ENCODE measurements at regions not wholly inside any gene's neighbourhood (a gene's known extent, or its start where the extent isn't known, plus 50 kb on each side); places are given as distances from the start of the nearest gene placed in this dataset.
A peak's percentile ranks its signal among the peaks of the same experiment; 100 is the strongest.

DNA sequence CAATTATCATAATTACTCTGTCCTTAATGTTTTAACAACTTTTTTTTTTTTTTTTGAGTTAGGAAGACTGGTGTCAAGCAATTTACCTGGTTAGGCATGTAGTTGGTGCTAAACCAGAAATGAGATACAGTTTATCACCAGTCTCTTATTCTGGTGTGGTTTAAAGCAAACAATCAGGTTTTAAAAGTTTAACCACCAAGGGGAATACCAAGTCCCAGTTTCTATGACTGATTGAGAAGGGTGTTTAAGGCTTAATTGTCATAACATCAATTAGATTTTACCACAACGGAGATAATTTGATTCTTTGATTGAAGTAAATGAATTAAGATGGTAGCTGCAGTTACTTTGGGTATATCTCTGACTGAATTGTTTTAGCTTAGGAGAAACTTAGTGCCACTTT lies 197.8 kb downstream of the TFAP2B start:
- Histone ChIP-seq H3K4me2 (ENCODE audit: control insufficient read depth, insufficient read depth) (no peak overlapping the region), H3K79me2 (ENCODE audit: control insufficient read depth, insufficient read depth, low read length) (no peaks in the 10 kb centered on the region), H4K20me1 (ENCODE audit: control insufficient read depth, insufficient read depth) (no peaks in the 10 kb centered on the region), H3K9ac (ENCODE audit: control insufficient read depth, insufficient read depth, low read length) (no peak overlapping the region), H3K36me3 (ENCODE audit: control insufficient read depth in 2 of 2, insufficient read depth in 2 of 2, low read length in 1 of 2) (no peaks in the 10 kb centered on the region), H2AFZ (ENCODE audit: control insufficient read depth, low read depth, low read length) (no peak overlapping the region), H3K4me1 (ENCODE audit: control insufficient read depth, insufficient read depth, low read length) (no peaks in the 10 kb centered on the region), H3K9me3 (replicated peaks; ENCODE audit: control insufficient read depth, insufficient read depth, low read length) (no peaks in the 10 kb centered on the region), H3K27me3 (replicated peaks in 1 of 2; ENCODE audit: control insufficient read depth in 2 of 2, insufficient read depth in 2 of 2, low read length in 1 of 2) (no peaks in the 10 kb centered on the region), H3K4me3 (no peak overlapping the region), H3K27ac (ENCODE audit: control insufficient read depth, insufficient read depth) (no peak overlapping the region)
- no peak for DNase-seq (ENCODE audit: low read depth, low spot score)
- ChIA-PET RAD21 (ENCODE audit: unreplicated experiment) (no interaction called here), SMC1A (ENCODE audit: uncharacterized antibody, unreplicated experiment) (no interaction called here), CTCF (interaction anchor here (0.6 to 0.7 kb wide), 2 partner anchors 10 to 22 kb away, joined by 3 read pairs; no protein-coding TSS in a partner anchor), POLR2A (no interaction called here)
- in situ Hi-C loops (cut with MboI), result no loop called here
- intact Hi-C loops (cut with micrococcal nuclease; ENCODE audit: unreplicated experiment), result no loop called here
- BruUV-seq (replicated peaks), result no TSS peak
- WGBS (ENCODE audit: insufficient coverage, insufficient replicate concordance, low lambda C conversion rate, missing lambda C conversion rate), result 52% methylated on average over 1 of the region's 1 CpG
- TF ChIP-seq SUPT20H (IDR thresholded peaks at IDR 0.05; ENCODE audit: borderline replicate concordance, control insufficient read depth, low read depth, low read length) (no peak), MTA2 (IDR thresholded peaks at IDR 0.05; ENCODE audit: low read depth) (peak; percentile 89), RELB (IDR thresholded peaks at IDR 0.05; ENCODE audit: low read depth) (0 out of 2 replicates have a peak, but pooled peaks have one; percentile 24)
- no peak for FAIRE-seq
- peak; percentile 84 for ATAC-seq

- no peaks in the 10 kb centered on the region for H4K20me1 ChIP-seq (ENCODE audit: control insufficient read depth, insufficient read depth)
- H3K27ac ChIP-seq (ENCODE audit: control insufficient read depth, insufficient read depth), result no peak overlapping the region
- H3K27me3 ChIP-seq (replicated peaks in 1 of 2; ENCODE audit: control insufficient read depth in 2 of 2, insufficient read depth in 2 of 2, low read length in 1 of 2), result no peaks in the 10 kb centered on the region
- ChIA-PET POLR2A (interaction anchor here (0.7 kb wide), 1 partner anchor 1137 kb away, joined by 3 read pairs; no protein-coding TSS in a partner anchor), SMC1A (ENCODE audit: uncharacterized antibody, unreplicated experiment) (interaction anchor here (0.6 kb wide), 1 partner anchor 16 kb away, joined by 3 read pairs; no protein-coding TSS in a partner anchor), CTCF (no interaction called here), RAD21 (ENCODE audit: unreplicated experiment) (no interaction called here)
- DNase-seq (ENCODE audit: low read depth, low spot score) (no peak), ATAC-seq (peak; percentile 56; the same call in 2 of the 3 replicates), FAIRE-seq (no peak)
- no peak overlapping the region for H3K4me3 ChIP-seq
- no peaks in the 10 kb centered on the region for H3K36me3 ChIP-seq (ENCODE audit: control insufficient read depth in 2 of 2, insufficient read depth in 2 of 2, low read length in 1 of 2)
- TF ChIP-seq PAX8 (IDR thresholded peaks at IDR 0.05), result no peak
- TF ChIP-seq CHD4 (IDR thresholded peaks at IDR 0.05), result no peak
- TF ChIP-seq IRF5 (IDR thresholded peaks at IDR 0.05; ENCODE audit: borderline replicate concordance), result no peak
- TF ChIP-seq BACH1 (IDR thresholded peaks at IDR 0.05; ENCODE audit: borderline replicate concordance), result no peak
- TF ChIP-seq MEF2A (IDR thresholded peaks at IDR 0.05; ENCODE audit: insufficient read depth, low read depth, low read length), result no peak
- no peak for TF ChIP-seq YBX1 (IDR thresholded peaks at IDR 0.05)
- TF ChIP-seq ZZZ3 (IDR thresholded peaks at IDR 0.05; ENCODE audit: control insufficient read depth, insufficient read length, low read depth), result no peak
- in situ Hi-C loops (cut with MboI) (no loop called here), intact Hi-C loops (cut with micrococcal nuclease; ENCODE audit: unreplicated experiment) (no loop called here)
- no peaks in the 10 kb centered on the region for H3K79me2 ChIP-seq (ENCODE audit: control insufficient read depth, insufficient read depth, low read length)
- 5% methylated on average over 5 of the region's 5 CpGs for WGBS (ENCODE audit: insufficient coverage, insufficient replicate concordance, low lambda C conversion rate, missing lambda C conversion rate)
- H3K4me1 ChIP-seq (ENCODE audit: control insufficient read depth, insufficient read depth, low read length), result no peaks in the 10 kb centered on the region
- no TSS peak for BruUV-seq (replicated peaks)
- H3K4me2 ChIP-seq (ENCODE audit: control insufficient read depth, insufficient read depth), result no peak overlapping the region
- no peak overlapping the region for H3K9ac ChIP-seq (ENCODE audit: control insufficient read depth, insufficient read depth, low read length)
- H2AFZ ChIP-seq (ENCODE audit: control insufficient read depth, low read depth, low read length), result no peak overlapping the region
- no peaks in the 10 kb centered on the region for H3K9me3 ChIP-seq (replicated peaks; ENCODE audit: control insufficient read depth, insufficient read depth, low read length)
These were observed 201.1 kb downstream of the TFAP2B start for GRCh38 chr6:51019806-51020205.

All from GM12878 (cell line).